ENCODE measurements at regions not wholly inside any gene's neighbourhood (a gene's known extent, or its start where the extent isn't known, plus 50 kb on each side); places are given as distances from the start of the nearest gene placed in this dataset.

DNA sequence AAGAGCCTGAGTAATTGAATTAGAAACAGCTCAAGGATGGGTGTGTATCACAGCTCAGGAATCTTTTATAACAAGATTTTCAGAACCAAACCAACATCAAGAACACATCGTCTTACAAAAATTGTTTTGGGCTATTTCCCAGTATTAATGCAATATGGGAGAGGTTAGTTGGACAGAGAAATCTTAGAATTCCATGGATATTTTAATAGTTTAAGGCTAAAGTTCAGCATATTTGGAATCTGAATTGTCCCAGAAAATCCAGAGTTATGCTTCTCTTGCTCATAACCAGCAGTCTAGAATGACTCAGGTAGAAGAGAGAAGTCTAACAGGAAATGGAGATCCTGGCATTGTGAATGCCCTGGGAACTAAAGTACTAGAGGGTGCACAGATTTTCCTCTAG is 74.6 kb downstream of the ADM start:
- Histone ChIP-seq H3K4me2 (ENCODE audit: low read length) (peak overlapping the region; percentile 28), H3K4me1 (ENCODE audit: insufficient read depth, low read length) (peaks cover 29% of the 10 kb centered on the region), H3K9ac (ENCODE audit: low read length) (no peak overlapping the region), H3K27me3 (ENCODE audit: insufficient read depth, low read length) (peaks cover 2% of the 10 kb centered on the region), H3K79me2 (ENCODE audit: insufficient read depth, low read length) (no peaks in the 10 kb centered on the region), H2AFZ (ENCODE audit: low read depth, low read length) (no peak overlapping the region), H3K36me3 (ENCODE audit: insufficient read depth, low read length) (no peaks in the 10 kb centered on the region), H3K27ac (ENCODE audit: low read depth, low read length) (peak overlapping the region; percentile 17), H3K4me3 (ENCODE audit: insufficient read depth, low read depth, low read length) (no peak overlapping the region), H3K9me3 (ENCODE audit: insufficient read depth, low read depth, low read length) (no peaks in the 10 kb centered on the region), H4K20me1 (ENCODE audit: insufficient read depth, low read length) (no peaks in the 10 kb centered on the region)
- H3K27me3 Mint-ChIP-seq (ENCODE audit: low read depth, unreplicated experiment): peaks cover 7% of the 10 kb centered on the region
- TF ChIP-seq EZH2 (IDR thresholded peaks at IDR 0.05; ENCODE audit: insufficient read depth, low read length): no peak
- TF ChIP-seq, protein P1, sequence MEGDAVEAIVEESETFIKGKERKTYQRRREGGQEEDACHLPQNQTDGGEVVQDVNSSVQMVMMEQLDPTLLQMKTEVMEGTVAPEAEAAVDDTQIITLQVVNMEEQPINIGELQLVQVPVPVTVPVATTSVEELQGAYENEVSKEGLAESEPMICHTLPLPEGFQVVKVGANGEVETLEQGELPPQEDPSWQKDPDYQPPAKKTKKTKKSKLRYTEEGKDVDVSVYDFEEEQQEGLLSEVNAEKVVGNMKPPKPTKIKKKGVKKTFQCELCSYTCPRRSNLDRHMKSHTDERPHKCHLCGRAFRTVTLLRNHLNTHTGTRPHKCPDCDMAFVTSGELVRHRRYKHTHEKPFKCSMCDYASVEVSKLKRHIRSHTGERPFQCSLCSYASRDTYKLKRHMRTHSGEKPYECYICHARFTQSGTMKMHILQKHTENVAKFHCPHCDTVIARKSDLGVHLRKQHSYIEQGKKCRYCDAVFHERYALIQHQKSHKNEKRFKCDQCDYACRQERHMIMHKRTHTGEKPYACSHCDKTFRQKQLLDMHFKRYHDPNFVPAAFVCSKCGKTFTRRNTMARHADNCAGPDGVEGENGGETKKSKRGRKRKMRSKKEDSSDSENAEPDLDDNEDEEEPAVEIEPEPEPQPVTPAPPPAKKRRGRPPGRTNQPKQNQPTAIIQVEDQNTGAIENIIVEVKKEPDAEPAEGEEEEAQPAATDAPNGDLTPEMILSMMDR (IDR thresholded peaks at IDR 0.05; ENCODE audit: insufficient read depth, low read depth, low read length): no peak
- H3K36me3 Mint-ChIP-seq (ENCODE audit: low read depth, unreplicated experiment): peaks cover 5% of the 10 kb centered on the region
- no peak overlapping the region for H3K4me3 Mint-ChIP-seq (ENCODE audit: unreplicated experiment)
- FAIRE-seq (peak; percentile 87), DNase-seq (ENCODE audit: low read depth) (peak; percentile 82)
- H3K9me3 Mint-ChIP-seq (ENCODE audit: unreplicated experiment): no peaks in the 10 kb centered on the region
- H3K4me1 Mint-ChIP-seq (ENCODE audit: low read depth, unreplicated experiment): peaks cover 5% of the 10 kb centered on the region
- no peak overlapping the region for H3K27ac Mint-ChIP-seq (ENCODE audit: unreplicated experiment)

DNA sequence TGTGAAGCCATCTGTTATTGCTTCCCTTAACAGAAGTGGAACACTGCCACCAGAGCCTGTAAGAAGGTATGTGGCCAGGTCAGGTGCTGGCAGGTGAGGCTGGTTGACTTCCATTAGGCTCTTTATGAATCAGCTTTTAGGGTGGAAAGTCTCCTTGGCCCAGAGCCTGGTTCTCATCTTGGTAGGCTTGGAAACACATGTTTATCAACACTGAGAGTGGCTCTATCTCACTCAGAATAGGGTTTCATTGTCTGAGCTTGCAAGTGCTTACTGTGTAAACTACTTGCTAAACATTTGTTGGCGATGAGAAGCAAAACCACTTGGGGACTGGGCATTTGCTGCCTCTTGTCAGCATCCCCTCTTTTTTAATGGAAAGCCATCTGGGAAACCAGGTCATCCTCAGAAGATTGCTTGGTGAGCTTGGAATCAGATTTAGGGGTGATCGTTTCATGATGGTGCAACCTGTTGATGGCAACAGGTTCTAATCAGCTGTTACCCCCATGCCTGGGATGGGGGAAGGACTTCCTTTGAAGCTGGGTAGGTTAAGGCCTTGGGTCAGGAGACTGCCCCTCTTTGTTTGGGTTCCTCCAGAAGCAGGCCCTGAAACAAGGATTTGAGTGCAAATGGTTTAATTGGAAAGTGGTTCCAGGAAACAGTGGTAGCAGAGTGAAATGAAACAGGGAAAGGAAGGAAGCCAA is 75.0 kb upstream of the AMPD3 start:
- TF ChIP-seq EZH2 (IDR thresholded peaks at IDR 0.05; ENCODE audit: insufficient read depth, low read length): no peak
- TF ChIP-seq, protein P1 (IDR thresholded peaks at IDR 0.05; ENCODE audit: insufficient read depth, low read depth, low read length): no peak
- H3K4me3 Mint-ChIP-seq (ENCODE audit: unreplicated experiment): no peak overlapping the region
- no peaks in the 10 kb centered on the region for H3K9me3 Mint-ChIP-seq (ENCODE audit: unreplicated experiment)

DNA sequence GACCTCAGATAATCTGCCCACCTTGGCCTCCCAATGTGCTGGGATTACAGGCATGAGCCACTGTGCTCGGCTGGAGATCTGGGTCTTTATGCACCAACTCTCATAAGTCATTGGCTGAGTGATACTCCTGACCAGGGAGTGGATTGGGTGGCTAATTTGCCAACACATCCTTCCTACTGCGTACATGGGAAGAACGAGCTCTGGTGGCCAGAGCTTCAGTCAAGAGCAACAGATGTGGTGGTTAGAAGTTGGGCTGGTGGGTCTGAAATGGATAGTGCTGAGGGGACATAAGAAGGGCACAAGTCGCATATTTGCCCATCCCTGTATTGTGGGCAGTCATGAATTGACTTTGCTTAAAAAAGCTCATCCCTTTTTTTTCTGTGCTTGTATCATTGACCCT is 74.1 kb upstream of the AMPD3 start:
- H3K36me3 ChIP-seq (ENCODE audit: insufficient read depth, low read length): no peaks in the 10 kb centered on the region
- H3K4me1 ChIP-seq (ENCODE audit: insufficient read depth, low read length): peaks cover 14% of the 10 kb centered on the region
- Mint-ChIP-seq H3K27me3 (ENCODE audit: low read depth, unreplicated experiment) (peaks cover 4% of the 10 kb centered on the region), H3K4me1 (ENCODE audit: low read depth, unreplicated experiment) (peaks cover 4% of the 10 kb centered on the region), H3K9me3 (ENCODE audit: unreplicated experiment) (no peaks in the 10 kb centered on the region), H3K36me3 (ENCODE audit: low read depth, unreplicated experiment) (peaks cover 3% of the 10 kb centered on the region), H3K27ac (ENCODE audit: unreplicated experiment) (no peak overlapping the region), H3K4me3 (ENCODE audit: unreplicated experiment) (no peak overlapping the region)
- H2AFZ ChIP-seq (ENCODE audit: low read depth, low read length): no peak overlapping the region
- no peaks in the 10 kb centered on the region for H3K9me3 ChIP-seq (ENCODE audit: insufficient read depth, low read depth, low read length)
- H3K27ac ChIP-seq (ENCODE audit: low read depth, low read length): no peak overlapping the region
- TF ChIP-seq EZH2 (IDR thresholded peaks at IDR 0.05; ENCODE audit: insufficient read depth, low read length): no peak
- TF ChIP-seq, protein P1 (IDR thresholded peaks at IDR 0.05; ENCODE audit: insufficient read depth, low read depth, low read length): no peak
- no peak overlapping the region for H3K4me2 ChIP-seq (ENCODE audit: low read length)
- no peaks in the 10 kb centered on the region for H4K20me1 ChIP-seq (ENCODE audit: insufficient read depth, low read length)
- H3K79me2 ChIP-seq (ENCODE audit: insufficient read depth, low read length): no peaks in the 10 kb centered on the region
- no peak for DNase-seq (ENCODE audit: low read depth)
- no peak overlapping the region for H3K9ac ChIP-seq (ENCODE audit: low read length)
- H3K4me3 ChIP-seq (ENCODE audit: insufficient read depth, low read depth, low read length): no peak overlapping the region
- no peak for FAIRE-seq
- peaks cover 2% of the 10 kb centered on the region for H3K27me3 ChIP-seq (ENCODE audit: insufficient read depth, low read length)

More for the DNA sequence above, 75.0 kb upstream of the AMPD3 start:
- H3K9me3 ChIP-seq (ENCODE audit: insufficient read depth, low read depth, low read length): no peaks in the 10 kb centered on the region
- peaks cover 23% of the 10 kb centered on the region for H3K4me1 ChIP-seq (ENCODE audit: insufficient read depth, low read length)
- no peaks in the 10 kb centered on the region for H3K36me3 ChIP-seq (ENCODE audit: insufficient read depth, low read length)
- no peaks in the 10 kb centered on the region for H3K79me2 ChIP-seq (ENCODE audit: insufficient read depth, low read length)
- H2AFZ ChIP-seq (ENCODE audit: low read depth, low read length): no peak overlapping the region
- no peak overlapping the region for H3K9ac ChIP-seq (ENCODE audit: low read length)
- H3K27ac ChIP-seq (ENCODE audit: low read depth, low read length): peak overlapping the region; percentile 17
- no peaks in the 10 kb centered on the region for H4K20me1 ChIP-seq (ENCODE audit: insufficient read depth, low read length)
- H3K27me3 ChIP-seq (ENCODE audit: insufficient read depth, low read length): peaks cover 2% of the 10 kb centered on the region
- H3K4me3 ChIP-seq (ENCODE audit: insufficient read depth, low read depth, low read length): no peak overlapping the region
- peaks cover 5% of the 10 kb centered on the region for H3K4me1 Mint-ChIP-seq (ENCODE audit: low read depth, unreplicated experiment)
- no peak overlapping the region for H3K27ac Mint-ChIP-seq (ENCODE audit: unreplicated experiment)
- FAIRE-seq (no peak), DNase-seq (ENCODE audit: low read depth) (no peak)
- H3K27me3 Mint-ChIP-seq (ENCODE audit: low read depth, unreplicated experiment): peaks cover 3% of the 10 kb centered on the region
- H3K4me2 ChIP-seq (ENCODE audit: low read length): peak overlapping the region; percentile 28
- H3K36me3 Mint-ChIP-seq (ENCODE audit: low read depth, unreplicated experiment): peaks cover 5% of the 10 kb centered on the region
